Osteoblast (primary cell): ENCODE measurements at regions not wholly inside any gene's neighbourhood (a gene's known extent, or its start where the extent isn't known, plus 50 kb on each side); places are given as distances from the start of the nearest gene placed in this dataset. TPM values are rescaled to one million over a fixed set of nuclear protein-coding genes. Genes with fewer than 3 reads are reported as not detected.

Experiments used
- DNase-seq: peaks from one replicate; pipeline ENCODE4 v3.0.0; 2011; ENCODE audit warnings: low spot score, mixed read lengths; ENCODE audit not compliant: insufficient read length; ENCODE audit errors: missing footprints
- H2AFZ ChIP-seq: 2 replicates; pipeline ENCODE4 v1.6.0; 2011; ENCODE audit warnings: mild to moderate bottlenecking, low read length
- H3K27ac ChIP-seq: 2 replicates; pipeline ENCODE4 v1.5.1; 2011; ENCODE audit warnings: mild to moderate bottlenecking, low read depth, low read length, moderate library complexity
- H3K27me3 ChIP-seq: 2 replicates; pipeline ENCODE4 v1.6.0; 2012; ENCODE audit warnings: mild to moderate bottlenecking, control low read depth, inconsistent platforms, low read length, moderate library complexity; ENCODE audit not compliant: insufficient read depth
- H3K36me3 ChIP-seq: 2 replicates; pipeline ENCODE4 v1.5.1; 2011; ENCODE audit warnings: mild to moderate bottlenecking, low read length, control low read depth, moderate library complexity; ENCODE audit not compliant: insufficient read depth
- H3K4me1 ChIP-seq: 2 replicates; pipeline ENCODE4 v1.5.1; 2011; ENCODE audit warnings: mild to moderate bottlenecking, low read length, control low read depth, moderate library complexity; ENCODE audit not compliant: insufficient read depth
- H3K4me2 ChIP-seq: 2 replicates; pipeline ENCODE4 v1.6.0; 2011; ENCODE audit warnings: mild to moderate bottlenecking, low read length; ENCODE audit not compliant: insufficient read depth
- H3K4me3 ChIP-seq: fragments of 200-600 bp; sonication (generic); 3 replicates; pipeline ENCODE4 v1.5.1; 2012; ENCODE audit warnings: mild to moderate bottlenecking, low read length, inconsistent platforms; ENCODE audit not compliant: insufficient read depth
- H3K79me2 ChIP-seq: 2 replicates; pipeline ENCODE4 v1.6.0; 2012; ENCODE audit warnings: mild to moderate bottlenecking, low read length, control low read depth, inconsistent platforms; ENCODE audit not compliant: insufficient read depth
- H3K9me3 ChIP-seq: 2 replicates; pipeline ENCODE4 v1.5.1; 2011; ENCODE audit warnings: low read depth, low read length, control low read depth
- H4K20me1 ChIP-seq: 2 replicates; pipeline ENCODE4 v1.6.0; 2012; ENCODE audit warnings: mild to moderate bottlenecking, low read length, control low read depth; ENCODE audit not compliant: insufficient read depth
- CTCF ChIP-seq: IDR thresholded peaks from 2 replicates; pipeline ENCODE4 v1.5.1; 2011; ENCODE audit warnings: mild to moderate bottlenecking, low read depth, low read length, moderate library complexity; ENCODE audit errors: extremely low read depth
- small RNA-seq: library from RNA; depleted of rRNA; stranded (forward); fragments of <200 nt; gene quantifications from one replicate; pipeline ENCODE3, GENCODE V24; 2012

- no peaks in the 10 kb centered on the region for H3K27me3 ChIP-seq
- no peak overlapping the region for H3K4me2 ChIP-seq
- DNase-seq = no peak
- H4K20me1 ChIP-seq = no peaks in the 10 kb centered on the region
- H3K27ac ChIP-seq = no peak overlapping the region
- no peaks in the 10 kb centered on the region for H3K9me3 ChIP-seq
- H3K36me3 ChIP-seq = no peaks in the 10 kb centered on the region
- no peak for TF ChIP-seq CTCF
- no peak overlapping the region for H2AFZ ChIP-seq
- H3K4me3 ChIP-seq = no peak overlapping the region
- H3K79me2 ChIP-seq = no peaks in the 10 kb centered on the region
- H3K4me1 ChIP-seq = no peaks in the 10 kb centered on the region
Measured at GRCh38 chr22:47225080-47225930, 462.9 kb downstream of the TBC1D22A start.

Small RNAs in the stretch of these regions (small RNA-seq; reads per million reads assigned to genes)
- gene MIR3201 (not detected), gene MIR3667 (not detected), gene MIR4535 (not detected)
